Sigmoid colon (tissue), 6 donors: ENCODE measurements at regions not wholly inside any gene's neighbourhood (a gene's known extent, or its start where the extent isn't known, plus 50 kb on each side); places are given as distances from the start of the nearest gene placed in this dataset.

ENCODE experiments used
- DNase-seq: peaks from one replicate; pipeline ENCODE4 v3.0.0-alpha.2; 2019
- H3K27ac ChIP-seq, 4 donors: fragments of 200-600 bp; sonication (generic); one replicate each; pipeline ENCODE4 v1.5.1; 2016 to 2019; ENCODE audit warnings: mild to moderate bottlenecking in 1 of 4
- H3K27me3 ChIP-seq, 3 donors: fragments of 200-600 bp; sonication (generic); one replicate each; pipeline ENCODE4 v1.5.1; 2019; ENCODE audit warnings: mild to moderate bottlenecking in 1 of 3
- H3K36me3 ChIP-seq, 4 donors: fragments of 200-600 bp; sonication (generic); one replicate each; pipeline ENCODE4 v1.5.1; 2016 to 2019
- H3K4me1 ChIP-seq, 4 donors: fragments of 200-600 bp; sonication (generic); one replicate each; pipeline ENCODE4 v1.5.1; 2017 to 2019
- H3K4me3 ChIP-seq, 4 donors: fragments of 200-600 bp; sonication (generic); one replicate each; pipeline ENCODE4 v1.5.1; 2017 to 2019; ENCODE audit warnings: mild to moderate bottlenecking in 2 of 4, moderate library complexity in 1 of 4
- H3K9me3 ChIP-seq, 4 donors: fragments of 200-600 bp in 3 of 4; sonication (generic) in 3 of 4; one replicate each; pipeline versions ENCODE4 v1.5.1 to v1.6.1; 2013 to 2019
- CTCF ChIP-seq, 4 experiments: fragments of 450-650 bp in 3 of 4; fragments of 200-600 bp in 1 of 4; IDR thresholded peaks; one replicate each; pipeline ENCODE4 v1.5.1; 2016 to 2019; ENCODE audit warnings: antibody characterized with exemption in 4 of 4, mild to moderate bottlenecking in 3 of 4, moderate library complexity in 2 of 4
- EP300 ChIP-seq, 4 donors: sonication (generic); formaldehyde crosslinking; IDR thresholded peaks; one replicate each; pipeline ENCODE4 v1.6.1; 2017; ENCODE audit warnings: antibody characterized with exemption in 4 of 4
- POLR2A ChIP-seq, 2 donors: fragments of 450-650 bp; IDR thresholded peaks; one replicate each; pipeline ENCODE4 v1.6.1; 2016; ENCODE audit warnings: antibody characterized with exemption in 2 of 2, mild to moderate bottlenecking in 2 of 2, moderate library complexity in 2 of 2
- POLR2AphosphoS5 ChIP-seq, 4 donors: sonication (generic); formaldehyde crosslinking; IDR thresholded peaks; one replicate each; pipeline ENCODE4 v1.6.1; 2017; ENCODE audit warnings: antibody characterized with exemption in 4 of 4
- WGBS, 2 donors: extraction: QIAGEN DNeasy Blood & Tissue Kit; methylation state at CpG; one replicate each; pipeline ENCODE4 v1.1.7; 2013; 5-methylcytosine and 5-hydroxymethylcytosine counted together
- intact Hi-C: fragments of 100-400 bp; cut with DNase I; formaldehyde crosslinking; loops from one replicate; pipeline ENCODE4 v1.15.1; 2023
- donor health status: healthy with polysubstance abuse.
- donor health status: healthy.

GRCh38 chr5:25641124-25641523, 996.3 kb upstream of the CDH10 start:
- no peaks in the 10 kb centered on the region for H3K4me1 ChIP-seq
- intact Hi-C loops: no loop called here
- TF ChIP-seq CTCF (IDR thresholded peaks at IDR 0.05) (no peak), POLR2AphosphoS5 (IDR thresholded peaks at IDR 0.05) (no peak), POLR2A (IDR thresholded peaks at IDR 0.05) (no peak), EP300 (IDR thresholded peaks at IDR 0.05) (no peak)
- no peak overlapping the region for H3K27ac ChIP-seq
- no peaks in the 10 kb centered on the region for H3K27me3 ChIP-seq
- DNase-seq: no peak
- no peaks in the 10 kb centered on the region for H3K9me3 ChIP-seq
- no peak overlapping the region for H3K4me3 ChIP-seq
- 86 to 93% methylated on average over 2 of the region's 2 CpGs for WGBS, 2 donors
- no peaks in the 10 kb centered on the region for H3K36me3 ChIP-seq

GRCh38 chr5:25619273-25619672, 974.5 kb upstream of the CDH10 start:
- intact Hi-C loops: no loop called here
- peaks cover 0 to 3% (median 0%) of the 10 kb centered on the region in 4 donors for H3K9me3 ChIP-seq
- TF ChIP-seq POLR2AphosphoS5 (IDR thresholded peaks at IDR 0.05) (no peak), CTCF (IDR thresholded peaks at IDR 0.05) (no peak), EP300 (IDR thresholded peaks at IDR 0.05) (no peak), POLR2A (IDR thresholded peaks at IDR 0.05) (no peak)
- no peaks in the 10 kb centered on the region for H3K36me3 ChIP-seq
- DNase-seq: no peak
- no peaks in the 10 kb centered on the region for H3K4me1 ChIP-seq
- no peak overlapping the region for H3K4me3 ChIP-seq
- no peak overlapping the region for H3K27ac ChIP-seq
- no peaks in the 10 kb centered on the region for H3K27me3 ChIP-seq

GRCh38 chr5:25618821-25619220, 974.0 kb upstream of the CDH10 start:
- intact Hi-C loops: no loop called here
- H3K27ac ChIP-seq: no peak overlapping the region
- WGBS, 2 donors: 33 to 50% methylated on average over 2 of the region's 2 CpGs
- H3K9me3 ChIP-seq: peaks cover 0 to 3% (median 0%) of the 10 kb centered on the region in 4 donors
- H3K36me3 ChIP-seq: no peaks in the 10 kb centered on the region
- no peaks in the 10 kb centered on the region for H3K27me3 ChIP-seq
- DNase-seq: no peak
- H3K4me3 ChIP-seq: no peak overlapping the region
- H3K4me1 ChIP-seq: no peaks in the 10 kb centered on the region
- TF ChIP-seq POLR2AphosphoS5 (IDR thresholded peaks at IDR 0.05) (no peak), POLR2A (IDR thresholded peaks at IDR 0.05) (no peak), CTCF (IDR thresholded peaks at IDR 0.05) (no peak), EP300 (IDR thresholded peaks at IDR 0.05) (no peak)

- H3K36me3 ChIP-seq: no peaks in the 10 kb centered on the region
- DNase-seq: no peak
- no peak overlapping the region for H3K4me3 ChIP-seq
- no peaks in the 10 kb centered on the region for H3K4me1 ChIP-seq
- intact Hi-C loops: no loop called here
- peaks cover 0 to 3% (median 0%) of the 10 kb centered on the region in 4 donors for H3K9me3 ChIP-seq
- H3K27ac ChIP-seq: no peak overlapping the region
- 92 to 96% methylated on average over 22 of the region's 22 CpGs for WGBS, 2 donors
- TF ChIP-seq CTCF (IDR thresholded peaks at IDR 0.05): no peak
- no peak for TF ChIP-seq EP300 (IDR thresholded peaks at IDR 0.05)
- no peak for TF ChIP-seq POLR2AphosphoS5 (IDR thresholded peaks at IDR 0.05)
- TF ChIP-seq POLR2A (IDR thresholded peaks at IDR 0.05): no peak
- no peaks in the 10 kb centered on the region for H3K27me3 ChIP-seq
These were observed 969.7 kb upstream of the CDH10 start for GRCh38 chr5:25614466-25614865.

- intact Hi-C loops: no loop called here
- no peak for DNase-seq
These were observed 959.9 kb upstream of the CDH10 start for GRCh38 chr5:25604681-25605080.

More at GRCh38 chr5:25604681-25605080, 959.9 kb upstream of the CDH10 start:
- no peak overlapping the region for H3K4me3 ChIP-seq
- peaks cover 0 to 4% (median 0%) of the 10 kb centered on the region in 4 donors for H3K9me3 ChIP-seq
- H3K36me3 ChIP-seq: no peaks in the 10 kb centered on the region
- 79 to 80% methylated on average over 1 of the region's 1 CpG for whole genome bisulfite sequencing, 2 donors
- TF ChIP-seq EP300 (IDR thresholded peaks at IDR 0.05) (no peak), POLR2A (IDR thresholded peaks at IDR 0.05) (no peak), POLR2AphosphoS5 (IDR thresholded peaks at IDR 0.05) (no peak), CTCF (IDR thresholded peaks at IDR 0.05) (no peak)
- no peaks in the 10 kb centered on the region for H3K4me1 ChIP-seq
- no peak overlapping the region for H3K27ac ChIP-seq
- no peaks in the 10 kb centered on the region for H3K27me3 ChIP-seq
